ENCODE measurements at regions not wholly inside any gene's neighbourhood (a gene's known extent, or its start where the extent isn't known, plus 50 kb on each side); places are given as distances from the start of the nearest gene placed in this dataset.
A peak's percentile ranks its signal among the peaks of the same experiment; 100 is the strongest.

- no peak overlapping the region for H3K4ac ChIP-seq (replicated peaks; ENCODE audit: insufficient read length, low read depth, low read length)
- no peak overlapping the region for H3K56ac ChIP-seq (replicated peaks; ENCODE audit: insufficient read length, low read depth, low read length)
- no peak overlapping the region; the same call in 1 of the 2 replicates for H2AK5ac ChIP-seq (ENCODE audit: low read depth, low read length)
- ChIA-PET POLR2A (ENCODE audit: partially characterized antibody) (interaction anchor here (1.1 to 1.3 kb wide), 2 partner anchors 15 to 19 kb away, joined by 3 read pairs; no protein-coding TSS in a partner anchor), CTCF (ENCODE audit: partially characterized antibody) (interaction anchor here (0.7 to 1.2 kb wide), 2 partner anchors 19 to 231 kb away, joined by 3 to 4 read pairs; no protein-coding TSS in a partner anchor)
- no peak overlapping the region for H4K8ac ChIP-seq (ENCODE audit: extremely low read depth, insufficient read depth, low read length)
- peak overlapping the region; percentile 77; the same call in 1 of the 2 replicates for H2BK20ac ChIP-seq (ENCODE audit: low read length)
- H3K4me1 ChIP-seq (replicated peaks in 1 of 4; ENCODE audit: control insufficient read depth in 3 of 4, insufficient read depth in 4 of 4, low read length in 3 of 4), result peaks cover 5 to 18% (median 15%) of the 10 kb centered on the region in 4 experiments; a peak in 5 of 7 replicates
- H3K14ac ChIP-seq (ENCODE audit: insufficient read length), result no peak overlapping the region
- no peak for DNase-seq (ENCODE audit: low read depth in 1 of 2, low spot score in 2 of 2)
- no peak overlapping the region for H3K4me3 ChIP-seq (ENCODE audit: extremely low read depth in 1 of 4, insufficient read depth in 2 of 4, low read depth in 3 of 4, low read length in 4 of 4)
- no peaks in the 10 kb centered on the region for H3K9me3 ChIP-seq (ENCODE audit: insufficient read depth in 2 of 2, low read depth in 1 of 2, low read length in 1 of 2)
- peaks cover 2% of the 10 kb centered on the region; the same call in 1 of the 2 replicates for H3K23me2 ChIP-seq (ENCODE audit: low read depth, low read length)
- no peak overlapping the region for H3K4me2 ChIP-seq (ENCODE audit: insufficient read depth in 1 of 2, low read depth in 2 of 2, low read length in 2 of 2)
- H3K27ac ChIP-seq (ENCODE audit: low read depth, low read length), result no peak overlapping the region
- no peaks in the 10 kb centered on the region for H4K20me1 ChIP-seq (replicated peaks in 1 of 2; ENCODE audit: control insufficient read depth in 1 of 2, insufficient read depth in 2 of 2, low read length in 2 of 2)
- no peaks in the 10 kb centered on the region for H3K36me3 ChIP-seq (ENCODE audit: control insufficient read depth in 2 of 4, insufficient read depth in 4 of 4, low read length in 3 of 4)
- H3K9ac ChIP-seq (replicated peaks in 1 of 4; ENCODE audit: extremely low read depth in 1 of 4, low read depth in 3 of 4, low read length in 3 of 4), result no peak overlapping the region
- H2BK12ac ChIP-seq (ENCODE audit: low read depth, low read length), result peak overlapping the region; percentile 78; the same call in 1 of the 2 replicates
- WGBS, 2 experiments (ENCODE audit: extremely low coverage in 1 of 2, insufficient coverage in 1 of 2, insufficient read length in 1 of 2, insufficient replicate concordance in 2 of 2, low coverage in 1 of 2, low lambda C conversion rate in 2 of 2, missing lambda C conversion rate in 1 of 2), result 86% methylated on average over 5 of the region's 5 CpGs; no CpG with 5 or more reads in 1 of the 2 experiments
- peak overlapping the region; percentile 28; the same call in 1 of the 2 replicates for H3K18ac ChIP-seq (ENCODE audit: extremely low read depth, low read length)
- peak overlapping the region; percentile 73; the same call in 1 of the 2 replicates for H2BK15ac ChIP-seq (ENCODE audit: low read length)
- H3K79me1 ChIP-seq (ENCODE audit: low read depth, low read length), result no peaks in the 10 kb centered on the region
- no peak for FAIRE-seq
- no peaks in the 10 kb centered on the region for H3K79me2 ChIP-seq (ENCODE audit: control insufficient read depth in 1 of 2, insufficient read depth in 2 of 2, low read length in 2 of 2)
- no peak overlapping the region for H2AFZ ChIP-seq (ENCODE audit: low read length)
- no peak overlapping the region for H3K23ac ChIP-seq (ENCODE audit: insufficient read length)
- no peak overlapping the region for H4K91ac ChIP-seq (replicated peaks; ENCODE audit: insufficient read length, low read length)
- peak overlapping the region; percentile 5 for H2BK120ac ChIP-seq (replicated peaks; ENCODE audit: low read depth, low read length)
- H2BK5ac ChIP-seq (ENCODE audit: low read depth, low read length), result peak overlapping the region; percentile 79; the same call in 1 of the 2 replicates
- H4K5ac ChIP-seq (ENCODE audit: insufficient read length, low read depth, low read length), result no peak overlapping the region
- no peaks in the 10 kb centered on the region for H3K27me3 ChIP-seq (replicated peaks in 1 of 4; ENCODE audit: control insufficient read depth in 3 of 4, extremely low read depth in 1 of 4, insufficient read depth in 3 of 4, low read length in 3 of 4)
- TF ChIP-seq SUZ12 (IDR thresholded peaks at IDR 0.05; ENCODE audit: low read length) (no peak), CHD2 (IDR thresholded peaks at IDR 0.05; ENCODE audit: low read length) (no peak), POLR2AphosphoS5 (IDR thresholded peaks at IDR 0.05; ENCODE audit: low read depth, low read length) (no peak), KDM5A (IDR thresholded peaks at IDR 0.05; ENCODE audit: low read length) (no peak), RNF2 (IDR thresholded peaks at IDR 0.05; ENCODE audit: borderline replicate concordance, low read depth, low read length, missing control alignments, poor library complexity, severe bottlenecking) (no peak), TAF1 (IDR thresholded peaks at IDR 0.05; ENCODE audit: low read depth, low read length) (no peak), NRF1 (IDR thresholded peaks at IDR 0.05; ENCODE audit: low read depth, low read length) (no peak), EP300 (IDR thresholded peaks at IDR 0.05; ENCODE audit: borderline replicate concordance in 1 of 2, low read depth in 2 of 2, low read length in 2 of 2) (no peak), SIX5 (IDR thresholded peaks at IDR 0.05; ENCODE audit: low read depth, low read length) (no peak), TCF12 (IDR thresholded peaks at IDR 0.05; ENCODE audit: low read depth, low read length) (no peak), CBX8 (IDR thresholded peaks at IDR 0.05; ENCODE audit: borderline replicate concordance, low read depth, low read length) (no peak), TEAD4 (IDR thresholded peaks at IDR 0.05; ENCODE audit: low read depth, low read length) (no peak), SRF (IDR thresholded peaks at IDR 0.05; ENCODE audit: low read depth, low read length) (no peak)
These were observed 238.0 kb upstream of the FGGY start for GRCh38 chr1:59058665-59059439.

Data from H1 (cell line).